ENCODE measurements at regions not wholly inside any gene's neighbourhood (a gene's known extent, or its start where the extent isn't known, plus 50 kb on each side); places are given as distances from the start of the nearest gene placed in this dataset.

DNA sequence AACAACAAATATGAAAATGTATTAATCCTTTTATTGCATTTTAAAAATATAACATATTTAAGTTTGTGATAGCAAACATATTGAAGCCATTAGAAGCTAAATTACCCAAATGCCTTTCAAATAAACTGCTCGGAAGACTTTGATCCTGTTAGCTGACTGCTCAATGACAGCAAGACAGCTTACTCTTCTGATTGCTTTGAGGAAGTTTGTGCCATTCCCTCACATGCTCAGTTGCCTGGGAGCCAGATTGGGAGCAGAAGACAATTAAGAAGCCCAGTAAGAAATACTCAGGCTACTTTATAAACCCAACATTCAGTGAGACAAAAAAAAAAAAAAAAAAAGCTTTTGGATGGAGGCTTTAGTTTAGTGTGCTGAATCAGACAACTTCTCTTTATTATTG lies 407.1 kb upstream of the SOX11 start:
- no peak for TF ChIP-seq EZH2 (IDR thresholded peaks at IDR 0.05; ENCODE audit: low read depth)
- no peak for TF ChIP-seq CTCF (conservative IDR thresholded peaks at IDR 0.05)
